Kidney (tissue), 13 donors: ENCODE measurements at regions not wholly inside any gene's neighbourhood (a gene's known extent, or its start where the extent isn't known, plus 50 kb on each side); places are given as distances from the start of the nearest gene placed in this dataset.

ENCODE experiments used
- DNase-seq, 5 donors: peaks; one replicate each; pipeline ENCODE4 v3.0.0-alpha.2; 2013 to 2020
- FAIRE-seq: peaks from 2 replicates; lab custom pipeline; 2012; peaks lifted over from hg19 to GRCh38; lab: Jason Lieb, UNC
- H3K27ac ChIP-seq, 2 donors: one replicate each; pipeline ENCODE4 v1.7.0; 2013; ENCODE audit warnings: low read depth in 2 of 2, low read length in 2 of 2, inconsistent platforms in 1 of 2
- H3K27me3 ChIP-seq: one replicate; pipeline ENCODE4 v1.7.1; 2013; ENCODE audit warnings: low read length, inconsistent platforms; ENCODE audit not compliant: control insufficient read depth, insufficient read depth
- H3K36me3 ChIP-seq, 3 donors: one replicate each; pipeline versions ENCODE4 v1.7.0 to v1.7.1; 2013; ENCODE audit warnings: low read length in 3 of 3, control low read depth in 1 of 3, inconsistent platforms in 1 of 3; ENCODE audit not compliant: insufficient read depth in 3 of 3, control insufficient read depth in 2 of 3
- H3K4me1 ChIP-seq, 3 donors: one replicate each; pipeline versions ENCODE4 v1.7.0 to v1.7.1; 2013; ENCODE audit warnings: low read length in 3 of 3, inconsistent platforms in 1 of 3, low read depth in 1 of 3; ENCODE audit not compliant: control insufficient read depth in 2 of 3, insufficient read depth in 2 of 3
- H3K4me3 ChIP-seq, 3 donors: one replicate each; pipeline versions ENCODE4 v1.7.0 to v1.8.1; 2013; ENCODE audit warnings: low read length in 3 of 3, control low read depth in 1 of 3, inconsistent platforms in 1 of 3
- H3K9ac ChIP-seq, 3 donors: one replicate each; pipeline versions ENCODE4 v1.7.0 to v1.7.1; 2013; ENCODE audit warnings: low read length in 3 of 3, control low read depth in 1 of 3, inconsistent platforms in 1 of 3
- H3K9me3 ChIP-seq, 3 donors: one replicate each; pipeline versions ENCODE4 v1.7.0 to v1.7.1; 2013; ENCODE audit warnings: low read length in 3 of 3, control low read depth in 1 of 3, inconsistent platforms in 1 of 3; ENCODE audit not compliant: control insufficient read depth in 2 of 3, insufficient read depth in 1 of 3
- CTCF ChIP-seq: IDR thresholded peaks from 3 replicates; pipeline ENCODE4 v1.5.1; 2012; ENCODE audit warnings: mild to moderate bottlenecking, moderate library complexity, borderline replicate concordance; ENCODE audit not compliant: insufficient read depth; ENCODE audit errors: extremely low read depth
- intact Hi-C: fragments of 100-400 bp; cut with DNase I; formaldehyde crosslinking; loops from one replicate; pipeline ENCODE4 v1.11.1; 2022
- donor health status: control.
- donor health status: control.
- donor health status: control.
- donor health status: control.
- donor health status: control.
- donor health status: DM: yes; HTN: yes; CAD: no.
- donor health status: Normal renal cell carcinoma (clear cell type).

GRCh38 chr6:90365565-90366219 is 69.0 kb upstream of the BACH2 start:
- FAIRE-seq (no peak), DNase-seq (no peak)
- no peak overlapping the region for H3K4me3 ChIP-seq
- TF ChIP-seq CTCF = no peak
- H3K36me3 ChIP-seq = no peaks in the 10 kb centered on the region
- intact Hi-C loops = no loop called here
- no peak overlapping the region for H3K27ac ChIP-seq
- no peaks in the 10 kb centered on the region for H3K9me3 ChIP-seq
- no peaks in the 10 kb centered on the region for H3K27me3 ChIP-seq
- no peaks in the 10 kb centered on the region for H3K4me1 ChIP-seq
- no peak overlapping the region for H3K9ac ChIP-seq

GRCh38 chr6:90365002-90365401 is 68.4 kb upstream of the BACH2 start:
- no peaks in the 10 kb centered on the region for H3K27me3 ChIP-seq
- no peak for FAIRE-seq
- intact Hi-C loops = no loop called here

GRCh38 chr6:90364286-90364685 is 67.6 kb upstream of the BACH2 start:
- H3K36me3 ChIP-seq = no peaks in the 10 kb centered on the region
- DNase-seq = peak in 4 of 5 donors; percentile 77 to 88 (median 81)
- intact Hi-C loops = no loop called here
- H3K4me1 ChIP-seq = no peaks in the 10 kb centered on the region
- FAIRE-seq = no peak
- H3K27me3 ChIP-seq = no peaks in the 10 kb centered on the region
- TF ChIP-seq CTCF = no peak
- H3K9ac ChIP-seq = no peak overlapping the region
- no peak overlapping the region for H3K4me3 ChIP-seq
- no peak overlapping the region for H3K27ac ChIP-seq
- H3K9me3 ChIP-seq = no peaks in the 10 kb centered on the region

More at GRCh38 chr6:90365002-90365401, 68.4 kb upstream of the BACH2 start:
- peak in 1 of 5 donors; percentile 38 for DNase-seq
- Histone ChIP-seq H3K4me1 (no peaks in the 10 kb centered on the region), H3K4me3 (no peak overlapping the region), H3K36me3 (no peaks in the 10 kb centered on the region), H3K9me3 (no peaks in the 10 kb centered on the region), H3K9ac (no peak overlapping the region), H3K27ac (no peak overlapping the region)
- no peak for TF ChIP-seq CTCF

DNA sequence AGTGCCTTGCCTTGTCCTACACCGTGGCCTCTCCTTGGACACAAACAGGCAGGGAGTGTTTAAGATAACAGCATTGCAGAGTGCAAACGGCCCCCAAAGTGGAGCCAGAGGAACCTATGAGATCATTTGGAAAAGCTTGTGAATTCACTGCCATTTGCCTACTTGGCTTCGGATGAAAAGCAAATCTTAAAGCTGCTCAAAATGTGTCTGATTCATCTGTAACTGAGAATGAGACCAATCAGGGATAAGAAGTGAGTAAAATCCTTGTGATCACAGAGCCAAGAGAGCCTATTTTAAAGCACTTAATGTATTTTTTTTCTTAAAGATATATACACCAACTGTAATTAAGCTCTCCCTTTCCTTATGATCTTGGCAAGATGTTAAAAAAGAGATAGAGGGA is 65.7 kb upstream of the BACH2 start:
- DNase-seq (peak in 2 of 5 donors; percentile 25 to 40), FAIRE-seq (no peak)
- Histone ChIP-seq H3K27me3 (no peaks in the 10 kb centered on the region), H3K9ac (no peak overlapping the region), H3K9me3 (no peaks in the 10 kb centered on the region), H3K4me1 (no peaks in the 10 kb centered on the region), H3K4me3 (no peak overlapping the region), H3K36me3 (no peaks in the 10 kb centered on the region), H3K27ac (no peak overlapping the region)
- TF ChIP-seq CTCF = no peak
- intact Hi-C loops = no loop called here
